ENCODE measurements at regions not wholly inside any gene's neighbourhood (a gene's known extent, or its start where the extent isn't known, plus 50 kb on each side); places are given as distances from the start of the nearest gene placed in this dataset.

- FAIRE-seq (no peak), DNase-seq (ENCODE audit: extremely low spot score, insufficient read length, low read depth) (no peak)
These were observed 162.9 kb upstream of the ZNF516 start for GRCh38 chr18:76657911-76658470.

DNA sequence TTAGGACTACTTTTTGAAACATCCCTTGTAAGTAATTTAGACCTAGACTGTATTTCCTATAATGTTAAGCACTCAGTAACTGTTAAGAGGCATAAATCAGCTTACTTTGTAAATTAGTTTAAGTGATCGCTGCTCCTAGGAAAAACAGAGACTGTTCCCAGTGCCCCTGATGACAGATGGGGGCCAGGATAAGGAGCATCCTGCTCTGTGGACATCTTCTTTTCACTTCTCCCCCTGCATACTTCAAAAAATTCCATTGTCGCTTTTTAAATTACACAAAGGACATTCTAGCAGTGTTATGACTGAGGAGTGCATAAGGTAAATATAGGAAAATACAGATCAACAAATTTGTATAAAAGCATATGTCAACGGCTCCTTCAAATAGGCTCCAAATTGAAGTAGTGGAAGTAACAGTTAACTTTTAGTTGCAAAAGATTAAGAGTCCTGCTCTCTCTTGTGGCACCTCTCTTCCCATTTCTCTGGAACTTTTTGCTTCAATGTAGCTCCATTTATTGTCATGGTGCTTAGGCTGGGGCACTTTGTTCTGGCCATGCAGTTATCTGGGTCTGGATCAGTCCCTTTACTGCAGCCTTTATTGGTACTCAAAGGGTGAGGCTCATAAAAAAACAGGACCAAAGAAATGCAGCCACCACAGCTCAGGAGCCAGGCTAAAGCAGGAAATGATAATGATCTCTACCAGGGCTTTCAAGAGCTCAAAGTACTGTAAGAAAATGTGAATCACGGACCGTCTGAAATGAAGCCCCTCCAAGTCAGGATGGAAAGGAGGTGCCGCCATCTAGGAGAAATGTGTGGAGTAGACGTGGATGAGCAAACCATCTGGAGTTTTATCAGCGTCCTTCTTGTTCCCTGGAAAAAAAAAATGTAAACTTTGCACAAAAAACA, 162.1 kb upstream of the ZNF516 start:
- DNase-seq (ENCODE audit: extremely low spot score, insufficient read length, low read depth) (no peak), FAIRE-seq (no peak)

DNA sequence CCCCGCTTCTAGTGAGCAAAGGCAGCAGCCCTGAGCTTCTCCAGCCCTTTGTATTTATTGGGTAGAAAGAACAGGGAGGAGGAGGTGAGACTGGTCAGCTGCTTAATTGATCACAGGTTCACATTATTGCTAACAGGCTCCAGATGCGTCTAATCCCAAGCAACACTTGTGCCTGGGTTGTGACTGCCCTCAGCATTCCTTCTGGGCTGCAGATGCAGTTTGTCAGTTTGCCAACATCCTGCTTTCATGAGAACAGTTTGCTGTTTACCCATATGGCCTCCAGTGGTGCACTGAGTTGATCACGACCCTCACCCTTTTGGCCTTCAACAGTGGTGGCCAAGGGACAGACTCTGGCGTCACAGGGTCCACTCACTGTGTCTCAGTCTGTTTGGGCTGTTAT, 159.5 kb upstream of the ZNF516 start:
- FAIRE-seq (no peak), DNase-seq (ENCODE audit: extremely low spot score, insufficient read length, low read depth) (no peak)

GRCh38 chr18:76647322-76647721, 152.3 kb upstream of the ZNF516 start:
- DNase-seq (ENCODE audit: extremely low spot score, insufficient read length, low read depth) (no peak), FAIRE-seq (no peak)

DNA sequence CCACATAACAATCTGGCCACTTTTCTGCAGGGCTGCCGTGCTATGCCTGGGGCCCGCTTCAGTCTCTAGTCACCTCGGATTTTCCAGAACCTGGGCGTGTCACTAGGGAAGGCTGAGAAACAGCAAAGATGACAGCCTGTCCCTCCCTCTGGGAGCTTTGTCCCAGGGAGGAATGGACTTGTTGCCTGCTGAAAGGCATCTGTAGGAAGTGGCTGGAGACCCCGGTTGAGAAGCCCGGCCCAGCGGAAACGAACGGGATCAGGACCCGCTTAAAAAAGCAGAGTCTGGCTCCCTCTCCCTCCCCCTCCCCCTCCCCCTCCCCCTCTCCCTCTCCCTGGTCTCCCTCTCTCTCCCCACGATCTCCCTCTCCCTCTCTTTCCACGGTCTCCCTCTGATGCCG, 149.5 kb upstream of the ZNF516 start:
- no peak for DNase-seq (ENCODE audit: extremely low spot score, insufficient read length, low read depth)
- no peak for FAIRE-seq

GRCh38 chr18:76643996-76644395, 149.0 kb upstream of the ZNF516 start:
- DNase-seq (ENCODE audit: extremely low spot score, insufficient read length, low read depth) (no peak), FAIRE-seq (no peak)

- FAIRE-seq = no peak
- DNase-seq (ENCODE audit: extremely low spot score, insufficient read length, low read depth) = no peak
These were observed 148.2 kb upstream of the ZNF516 start for GRCh38 chr18:76643199-76643598.

DNA sequence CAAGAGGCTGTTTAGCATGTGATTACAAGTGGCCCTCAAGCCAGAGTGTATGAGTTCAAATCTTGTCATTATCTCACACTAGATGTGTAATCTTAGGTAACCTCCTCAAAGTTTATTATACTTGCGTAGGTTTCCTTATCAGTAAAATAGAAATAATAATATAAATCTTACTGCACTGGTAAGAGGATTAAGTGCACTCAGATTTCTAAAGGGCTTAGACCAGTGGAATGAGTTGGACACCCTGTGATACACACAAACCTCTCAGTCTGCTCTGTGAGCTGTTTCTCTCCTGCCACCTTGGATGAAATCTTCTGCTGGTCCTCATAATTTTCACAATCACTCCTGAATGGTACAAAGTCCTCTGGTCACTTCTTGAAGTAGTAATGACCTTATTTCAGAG, 145.4 kb upstream of the ZNF516 start:
- no peak for FAIRE-seq
- DNase-seq (ENCODE audit: extremely low spot score, insufficient read length, low read depth) = no peak

DNA sequence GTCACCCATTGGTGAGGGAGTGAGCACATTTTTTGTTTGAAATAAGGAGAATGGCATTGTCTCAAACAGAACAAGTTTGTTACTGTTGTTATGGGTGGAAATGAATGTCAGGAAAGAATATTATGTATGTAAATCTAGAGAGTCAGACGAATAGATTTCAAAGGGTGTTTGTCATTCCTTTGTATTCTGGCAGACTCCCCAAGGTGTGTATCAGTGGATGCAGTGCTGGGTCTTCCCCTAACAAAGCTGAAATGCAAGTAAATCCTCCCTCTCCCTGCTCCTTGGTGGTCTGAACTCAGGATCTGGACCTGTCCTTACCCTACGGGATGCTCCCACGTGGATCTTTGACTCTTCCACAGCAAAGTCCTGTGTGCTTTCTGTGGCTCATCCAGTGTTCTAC, 139.5 kb upstream of the ZNF516 start:
- FAIRE-seq (no peak), DNase-seq (ENCODE audit: extremely low spot score, insufficient read length, low read depth) (no peak)

DNA sequence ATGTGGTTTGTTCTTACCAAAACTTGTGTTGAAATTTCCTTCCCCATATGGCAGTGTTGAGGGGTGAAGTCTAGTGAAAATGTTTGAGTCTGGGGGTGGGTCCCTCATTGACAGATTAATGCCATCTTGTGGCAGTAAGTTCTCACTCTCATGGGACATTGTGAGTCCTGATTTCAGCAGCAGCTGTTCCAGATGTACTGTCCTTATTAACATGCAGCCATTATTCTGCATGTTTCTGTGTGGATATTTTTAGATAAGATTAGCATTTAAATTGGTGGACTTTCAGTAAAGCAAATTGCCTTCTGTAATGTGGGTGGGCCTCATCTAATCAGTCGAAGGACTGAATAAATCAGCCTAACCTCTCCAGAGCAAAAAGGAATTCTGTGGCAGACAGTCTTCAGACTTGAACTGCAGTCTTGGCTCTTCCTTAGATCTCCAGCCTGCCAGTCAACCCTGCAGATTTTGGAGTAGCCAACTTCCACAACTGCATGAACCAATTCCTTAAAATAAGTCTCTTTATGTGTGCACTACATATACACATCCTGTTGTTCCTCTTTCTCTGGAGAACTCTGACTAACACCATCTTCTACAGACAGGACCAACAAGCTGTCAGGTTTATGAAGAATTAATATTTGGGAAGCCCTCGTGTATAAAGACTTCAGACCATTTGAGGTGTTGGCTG, 138.7 kb upstream of the ZNF516 start:
- FAIRE-seq = no peak
- DNase-seq (ENCODE audit: extremely low spot score, insufficient read length, low read depth) = no peak

- FAIRE-seq (no peak), DNase-seq (ENCODE audit: extremely low spot score, insufficient read length, low read depth) (no peak)
These were observed 132.4 kb upstream of the ZNF516 start for GRCh38 chr18:76627444-76627843.

DNA sequence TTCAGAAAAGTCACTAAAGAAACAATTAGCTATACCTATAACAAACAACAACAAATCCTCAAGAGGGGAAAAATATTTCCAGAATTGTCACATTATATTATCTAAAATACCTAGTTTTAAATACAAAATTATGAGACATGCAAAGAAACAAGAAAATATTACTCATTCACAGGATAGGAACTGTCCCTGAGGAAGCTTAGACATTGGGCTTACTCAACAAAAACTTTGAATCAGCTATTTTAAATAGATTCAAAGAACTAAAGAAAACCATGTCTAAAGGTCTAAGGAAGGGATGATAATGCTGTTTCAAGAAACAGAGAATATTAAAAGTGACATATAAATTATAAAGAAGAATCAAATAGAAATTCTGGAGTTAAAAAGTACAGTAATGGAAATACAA, 131.9 kb upstream of the ZNF516 start:
- FAIRE-seq = no peak

GRCh38 chr18:76622651-76623050, 127.6 kb upstream of the ZNF516 start:
- FAIRE-seq (no peak), DNase-seq (ENCODE audit: extremely low spot score, insufficient read length, low read depth) (no peak)

More for the DNA sequence above, 131.9 kb upstream of the ZNF516 start:
- DNase-seq (ENCODE audit: extremely low spot score, insufficient read length, low read depth) = no peak

DNA sequence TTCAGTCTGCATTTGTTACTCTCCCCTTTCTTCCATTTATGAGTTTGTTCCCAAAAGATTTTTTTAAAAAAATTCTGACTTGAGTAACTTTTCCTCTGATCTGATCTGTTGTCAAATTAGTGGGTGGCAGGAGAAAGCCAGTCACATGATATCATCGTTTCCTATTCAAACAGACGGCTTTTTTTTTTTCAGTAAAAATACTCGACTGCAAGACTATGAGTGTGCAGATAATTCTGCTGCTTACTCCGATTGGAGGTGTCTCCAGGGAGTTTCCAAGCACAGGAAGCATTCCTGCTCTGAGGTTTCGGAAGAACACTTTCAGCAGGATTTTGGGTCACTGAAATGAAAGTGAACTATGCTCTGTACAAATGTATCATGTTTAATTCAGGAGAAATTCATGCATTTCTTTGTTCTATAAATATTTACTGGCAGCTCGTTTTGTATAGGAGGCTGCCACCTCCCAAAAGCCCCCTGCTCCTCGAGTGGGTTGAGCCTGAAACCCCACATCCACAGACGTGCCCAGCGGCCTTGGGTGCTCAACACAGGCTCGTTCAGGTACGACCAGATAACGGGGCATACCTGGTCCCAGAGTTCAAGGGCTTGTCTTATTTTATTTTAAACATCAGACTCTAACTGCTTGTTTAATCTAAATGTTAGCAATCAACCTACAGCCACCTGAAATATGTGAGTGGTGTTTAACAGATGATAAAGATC, 126.9 kb upstream of the ZNF516 start:
- FAIRE-seq (no peak), DNase-seq (ENCODE audit: extremely low spot score, insufficient read length, low read depth) (no peak)

- DNase-seq (ENCODE audit: extremely low spot score, insufficient read length, low read depth) = no peak
- no peak for FAIRE-seq
These were observed 126.2 kb upstream of the ZNF516 start for GRCh38 chr18:76621226-76621625.

DNA sequence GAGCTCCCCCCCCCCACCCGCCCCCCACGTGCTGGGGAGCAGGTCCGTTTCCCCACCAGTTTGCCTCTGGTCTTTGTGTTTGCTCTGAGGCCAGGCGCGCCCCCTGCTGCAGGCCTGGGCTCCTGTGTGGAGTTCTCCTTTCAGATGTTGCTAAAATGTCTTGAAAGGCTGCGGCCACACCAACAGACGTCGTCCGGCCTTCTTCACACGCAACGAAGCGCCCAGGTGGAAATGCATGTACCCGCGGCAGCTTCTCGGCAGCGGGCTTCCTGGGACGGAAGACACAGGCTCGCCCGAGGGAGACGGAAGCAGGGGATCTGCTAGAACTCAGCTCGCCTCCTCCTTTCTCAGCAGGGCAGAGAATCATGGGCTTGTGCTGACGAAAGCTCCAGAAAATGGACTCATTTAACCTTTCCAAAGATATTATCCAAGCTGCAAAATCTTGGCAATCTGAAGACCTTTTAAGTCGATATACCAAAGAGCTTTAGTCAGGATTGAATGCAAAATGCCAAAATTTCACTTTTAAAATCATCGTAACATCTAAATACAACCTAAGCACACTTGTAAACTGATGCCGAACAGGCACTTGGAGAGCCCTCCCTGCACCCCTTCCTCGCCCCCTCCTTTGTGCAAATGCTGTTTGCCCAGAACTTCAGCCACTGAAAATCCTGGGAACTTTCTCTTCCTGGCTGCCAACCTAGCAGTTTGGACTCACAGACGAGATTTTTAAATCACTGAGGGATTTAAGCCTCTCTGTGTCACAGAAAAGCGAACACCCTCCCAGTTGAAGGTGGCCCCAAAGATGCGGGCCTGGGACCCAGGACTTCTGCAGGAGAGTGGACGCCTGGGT, 125.5 kb upstream of the ZNF516 start:
- peak; percentile 78 for FAIRE-seq

GRCh38 chr18:76619621-76620315, 124.7 kb upstream of the ZNF516 start:
- DNase-seq (ENCODE audit: extremely low spot score, insufficient read length, low read depth) (no peak), FAIRE-seq (no peak)

More for the DNA sequence above, 125.5 kb upstream of the ZNF516 start:
- DNase-seq (ENCODE audit: extremely low spot score, insufficient read length, low read depth) = peak; percentile 54

DNA sequence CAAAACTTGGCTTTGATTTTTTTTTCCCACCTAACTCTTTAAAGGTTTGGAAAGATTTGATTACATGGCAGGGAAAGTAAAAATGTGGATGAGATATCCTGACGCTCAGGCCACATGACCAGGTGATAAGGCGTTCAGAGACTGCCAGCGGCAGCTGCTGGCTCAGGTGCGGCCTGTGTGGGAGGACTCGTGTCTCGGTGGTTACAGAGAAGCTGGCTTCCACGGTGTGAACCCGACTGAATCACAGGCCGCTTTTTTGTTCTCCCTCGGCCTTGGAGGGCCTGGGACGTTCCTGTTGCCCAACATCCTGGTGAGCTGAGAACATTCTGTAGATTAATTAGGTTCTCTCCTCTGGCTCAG, 124.2 kb upstream of the ZNF516 start:
- no peak for DNase-seq (ENCODE audit: extremely low spot score, insufficient read length, low read depth)

DNA sequence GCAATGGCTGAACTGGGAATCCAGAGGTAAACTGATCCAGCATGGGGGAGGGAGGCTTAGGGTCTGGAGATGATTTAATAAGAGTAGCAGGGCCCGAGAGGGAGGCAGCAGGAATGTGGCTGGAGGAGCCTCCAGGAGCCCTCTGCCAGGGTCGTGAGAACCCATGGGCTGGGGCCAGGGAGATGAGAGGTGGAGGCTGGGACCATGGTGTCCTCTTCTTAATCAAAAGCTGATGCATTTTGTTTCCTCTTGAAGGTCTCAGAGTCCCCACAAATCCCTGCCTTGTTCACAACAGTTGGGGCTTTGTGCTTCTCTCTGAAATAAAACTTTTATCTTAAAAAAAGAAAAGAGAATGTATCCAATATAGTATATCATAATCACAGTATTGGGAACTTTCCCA, 123.7 kb upstream of the ZNF516 start:
- DNase-seq (ENCODE audit: extremely low spot score, insufficient read length, low read depth) (no peak), FAIRE-seq (no peak)

More for the DNA sequence above, 124.2 kb upstream of the ZNF516 start:
- FAIRE-seq = no peak

Data from GM18507 (cell line).